Activated gamma-delta T cell treated with Interleukin-2 at 50 U/mL for 16 hours (primary cell): ENCODE measurements at regions not wholly inside any gene's neighbourhood (a gene's known extent, or its start where the extent isn't known, plus 50 kb on each side); places are given as distances from the start of the nearest gene placed in this dataset.

Experiments
- DNase-seq: peaks from one replicate; pipeline ENCODE4 v3.0.0-alpha.2; 2020

- DNase-seq: no peak
Measured at GRCh38 chr2:201969241-201969937, 64.3 kb upstream of the FZD7 start.

DNA sequence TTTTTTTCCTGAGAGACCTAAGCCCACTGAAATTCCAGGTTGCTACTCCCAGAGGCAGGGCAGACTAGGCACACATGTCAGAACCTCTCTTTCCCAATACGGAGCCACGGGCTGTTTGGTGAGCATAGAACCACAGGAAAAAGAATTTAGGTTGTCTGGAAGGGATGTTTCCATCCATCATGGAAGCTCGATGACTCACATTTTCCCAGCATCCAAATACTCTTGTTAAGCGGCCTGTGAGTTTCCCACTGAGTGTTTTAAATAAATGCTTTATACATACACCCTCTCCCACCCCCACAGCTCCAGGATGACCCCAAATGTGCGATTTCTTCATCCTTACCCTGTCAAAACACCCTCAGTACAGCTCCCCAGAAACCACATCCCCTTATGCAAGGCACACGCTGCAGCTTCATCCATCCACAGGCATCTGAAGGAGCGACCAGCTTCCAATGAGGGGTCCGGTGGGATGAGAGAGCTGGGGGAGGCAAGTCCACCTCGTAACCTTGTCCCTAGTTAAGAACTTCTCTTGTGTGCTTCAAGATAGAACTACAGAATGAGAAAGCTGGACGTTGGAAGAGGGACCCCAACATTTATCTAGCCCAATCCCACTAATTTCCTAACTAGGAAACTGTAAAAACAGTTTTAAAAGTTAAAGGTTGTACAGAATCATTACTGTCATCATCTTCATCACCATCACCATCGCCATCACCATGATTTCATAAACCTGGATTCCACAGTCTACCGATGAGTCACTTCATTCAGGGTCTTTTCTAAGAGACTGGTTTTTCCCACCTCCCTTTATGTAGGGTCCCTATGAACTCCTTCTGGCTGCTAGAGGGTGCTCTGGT, 63.5 kb upstream of the FZD7 start:
- no peak for DNase-seq

GRCh38 chr2:201970786-201971108, 62.9 kb upstream of the FZD7 start:
- DNase-seq: no peak

GRCh38 chr2:201971531-201972228, 62.0 kb upstream of the FZD7 start:
- DNase-seq: no peak

GRCh38 chr2:201972621-201973255, 60.9 kb upstream of the FZD7 start:
- no peak for DNase-seq

- DNase-seq: no peak
Measured at GRCh38 chr2:201973305-201973928, 60.2 kb upstream of the FZD7 start.

DNA sequence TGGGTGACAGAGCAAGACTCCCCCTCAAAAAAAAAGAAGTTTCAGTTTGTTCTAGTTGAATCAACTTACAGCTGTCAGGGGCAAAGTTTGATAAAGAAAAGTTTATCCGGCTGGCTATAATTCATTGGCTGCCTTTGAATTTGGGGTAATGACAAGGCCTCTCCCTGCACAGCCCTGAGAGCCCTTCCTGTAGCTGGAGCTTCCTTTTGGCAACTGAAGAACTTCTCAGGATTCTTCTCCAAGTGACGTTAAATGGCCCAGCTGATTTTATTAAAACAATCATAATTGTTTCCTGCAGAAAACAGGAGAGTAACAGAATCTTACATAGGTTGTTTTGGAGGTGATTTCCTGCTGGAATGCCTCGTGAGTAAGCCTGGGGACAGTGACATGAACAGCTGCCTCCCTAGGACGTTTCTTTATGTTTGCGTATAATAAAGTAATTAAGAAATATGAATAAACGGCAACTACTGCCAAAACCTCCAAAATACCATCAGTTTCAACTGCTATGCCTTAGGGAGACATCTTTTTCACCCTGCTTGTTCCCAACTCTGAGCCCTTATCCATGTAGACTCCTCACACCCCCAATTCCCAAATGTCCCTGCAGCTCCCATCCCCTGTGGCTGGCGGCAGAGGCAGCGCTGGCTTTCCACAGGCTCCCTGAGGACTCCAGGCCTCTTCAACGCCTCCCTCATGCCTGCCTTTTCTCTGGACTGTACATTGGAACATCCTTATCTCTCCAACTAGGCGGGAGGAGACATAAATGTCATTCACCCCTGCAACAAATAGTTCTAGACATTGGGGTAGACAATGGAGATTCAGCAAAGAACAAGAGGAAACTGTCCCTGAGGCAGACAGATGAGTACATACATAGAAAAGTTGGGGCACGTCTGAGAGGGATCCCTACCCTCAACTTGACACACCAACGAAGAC, 59.2 kb upstream of the FZD7 start:
- DNase-seq: no peak

DNA sequence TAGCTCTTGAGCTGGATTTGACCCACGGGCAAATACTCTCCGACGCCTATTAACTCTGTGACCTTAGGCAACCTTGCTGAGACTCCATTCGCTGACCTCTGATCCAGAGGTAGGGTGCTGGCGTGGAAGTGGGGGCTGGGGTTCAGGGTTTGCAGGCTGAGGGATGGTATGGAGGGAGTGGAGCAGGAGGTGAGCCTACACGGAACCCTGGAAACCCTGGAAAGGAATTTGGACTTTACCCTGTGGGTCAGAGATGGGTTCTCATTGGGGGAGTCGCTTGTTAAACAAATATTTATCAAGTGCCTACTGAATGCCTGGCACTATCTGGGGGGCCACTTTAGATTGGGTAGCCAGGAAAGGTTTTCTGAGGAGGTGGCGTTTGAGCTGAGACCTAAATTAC, 58.2 kb upstream of the FZD7 start:
- no peak for DNase-seq

DNA sequence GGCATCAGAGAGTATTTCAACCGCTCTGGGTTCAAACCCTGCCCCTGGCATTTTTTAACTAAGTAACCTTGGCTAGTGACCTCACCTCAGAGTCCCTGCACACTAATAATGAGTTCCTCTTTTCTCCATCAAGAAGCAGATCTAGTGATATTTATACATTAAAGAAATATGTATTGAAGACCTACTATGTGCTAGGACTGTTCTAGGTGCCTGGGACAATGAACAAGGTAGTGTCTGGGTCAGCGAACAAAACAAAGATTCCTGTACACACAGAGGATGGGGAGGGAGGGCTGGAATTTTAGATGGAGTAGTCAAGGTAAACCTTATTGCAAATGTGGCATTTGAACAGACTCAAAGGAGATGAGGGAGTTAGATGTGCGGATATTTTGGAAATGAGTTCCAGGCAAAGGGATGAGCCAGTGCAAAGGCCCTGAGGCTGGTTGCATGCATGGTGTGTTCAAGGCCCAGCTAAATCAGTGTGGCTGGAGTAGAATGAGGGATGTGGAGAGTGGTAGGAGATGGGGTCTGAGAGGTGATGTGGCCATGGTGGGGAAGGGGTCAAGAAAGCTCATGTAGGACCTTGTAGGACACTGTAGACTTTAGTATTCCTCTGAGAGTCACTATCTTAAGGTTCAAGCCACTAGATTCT, 57.6 kb upstream of the FZD7 start:
- DNase-seq: no peak

GRCh38 chr2:201977651-201978050, 56.0 kb upstream of the FZD7 start:
- no peak for DNase-seq

DNA sequence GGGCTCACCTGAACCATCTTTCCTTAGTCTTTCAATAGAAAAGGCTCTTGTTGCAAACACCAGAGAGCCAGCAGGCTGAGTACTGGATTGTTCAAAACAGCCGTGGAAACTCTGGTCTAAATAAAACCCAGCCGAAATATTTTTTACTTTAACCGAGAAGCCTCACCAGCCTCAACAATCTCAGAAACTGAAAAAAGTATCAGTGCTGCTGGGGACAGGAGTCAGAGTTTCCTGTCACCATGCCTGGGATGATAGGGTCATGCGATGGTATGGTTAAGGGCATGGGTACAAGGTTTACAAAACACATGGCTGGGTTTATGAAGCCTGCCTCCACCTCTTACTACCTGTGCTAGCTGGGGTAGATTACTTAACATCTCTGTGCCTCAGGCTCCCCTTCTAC, 55.3 kb upstream of the FZD7 start:
- no peak for DNase-seq

- DNase-seq: no peak
Measured at GRCh38 chr2:201978986-201979385, 54.7 kb upstream of the FZD7 start.

GRCh38 chr2:201980389-201980821, 53.2 kb upstream of the FZD7 start:
- DNase-seq: no peak

DNA sequence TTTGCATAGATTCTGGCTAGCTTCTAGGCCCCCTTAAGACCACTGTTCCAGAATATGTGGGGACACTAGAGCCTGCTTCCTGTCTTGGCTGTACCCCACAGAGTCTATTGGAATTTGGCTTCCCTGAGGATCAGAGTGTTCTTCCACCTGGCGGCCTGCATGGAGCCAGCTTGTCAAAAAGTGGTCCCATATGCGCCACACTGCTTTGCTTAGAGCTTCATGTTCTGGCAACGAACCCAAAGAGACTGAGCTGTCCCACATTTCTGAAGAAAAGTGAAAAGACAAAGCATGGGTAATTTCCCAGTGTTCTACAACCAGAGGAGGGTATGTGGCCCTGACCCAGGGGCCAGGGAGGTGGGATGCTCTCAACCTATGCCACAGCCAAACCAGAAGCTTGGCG, 52.7 kb upstream of the FZD7 start:
- DNase-seq: no peak

DNA sequence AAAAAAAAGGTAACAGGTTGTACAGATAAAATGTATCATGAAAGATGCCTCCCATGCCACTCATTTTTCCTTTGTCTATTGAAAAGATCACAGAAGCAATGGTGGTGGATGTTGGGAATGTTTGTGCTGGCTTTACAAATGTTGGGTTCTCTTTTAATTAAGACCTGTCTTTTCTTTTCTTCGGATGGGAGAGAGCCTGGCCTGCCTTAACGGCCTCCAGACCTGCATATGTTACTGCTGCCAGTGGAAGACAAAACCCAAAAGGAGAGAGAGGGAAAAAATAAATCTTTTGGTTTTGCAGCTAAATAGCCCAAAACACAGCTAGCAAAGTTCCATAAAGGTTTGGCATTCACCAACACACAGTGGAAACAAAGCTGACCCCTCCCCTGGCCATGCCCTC, 50.5 kb upstream of the FZD7 start:
- DNase-seq: no peak

DNA sequence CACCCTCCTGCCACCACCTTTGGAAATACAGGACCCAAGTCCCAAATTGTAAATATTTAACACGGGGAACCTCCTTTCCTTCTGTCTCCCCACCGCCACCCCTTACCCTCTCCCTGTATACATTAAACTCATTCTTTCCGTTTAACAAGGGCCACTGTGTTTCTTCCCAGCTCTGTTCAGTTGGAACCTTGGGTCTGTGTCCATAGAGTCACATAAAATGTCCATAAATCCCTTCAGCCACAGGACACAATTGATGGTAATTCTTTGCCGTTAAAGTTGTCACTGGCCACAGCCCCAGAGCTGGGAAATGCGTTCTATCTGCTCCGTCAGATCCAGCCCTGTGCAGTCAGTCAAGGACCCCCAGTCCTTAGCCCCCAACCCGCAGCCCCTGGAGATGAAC, 49.9 kb upstream of the FZD7 start:
- no peak for DNase-seq
